T-helper 1 cell treated with Interleukin-12 subunit alpha and Interleukin-12 subunit beta and Interleukin-4 antibody, amounts not matched to agents 30 μg/mL and 1 μg/mL, for 36 hours (primary cell): ENCODE measurements at regions not wholly inside any gene's neighbourhood (a gene's known extent, or its start where the extent isn't known, plus 50 kb on each side); places are given as distances from the start of the nearest gene placed in this dataset.

Experiments used
- H3K27ac Mint-ChIP-seq: one replicate; pipeline ENCODE4 v1.8.0; 2021; ENCODE audit warnings: mild to moderate bottlenecking, mixed read lengths
- H3K27me3 Mint-ChIP-seq: one replicate; pipeline ENCODE4 v1.8.0; 2021; ENCODE audit warnings: low read depth, mixed read lengths
- H3K36me3 Mint-ChIP-seq: one replicate; pipeline ENCODE4 v1.8.0; 2021; ENCODE audit warnings: low read depth, mixed read lengths
- H3K4me1 Mint-ChIP-seq: one replicate; pipeline ENCODE4 v1.8.0; 2021; ENCODE audit warnings: low read depth, mixed read lengths
- H3K4me3 Mint-ChIP-seq: one replicate; pipeline ENCODE4 v1.8.0; 2021; ENCODE audit warnings: mild to moderate bottlenecking, moderate library complexity, mixed read lengths
- H3K9me3 Mint-ChIP-seq: one replicate; pipeline ENCODE4 v1.8.0; 2021; ENCODE audit warnings: mixed read lengths

GRCh38 chr5:153122403-153122802 is 368.1 kb upstream of the GRIA1 start:
- Mint-ChIP-seq H3K9me3 (no peaks in the 10 kb centered on the region), H3K36me3 (no peaks in the 10 kb centered on the region), H3K27ac (no peak overlapping the region), H3K27me3 (no peaks in the 10 kb centered on the region), H3K4me3 (no peak overlapping the region), H3K4me1 (no peaks in the 10 kb centered on the region)

DNA sequence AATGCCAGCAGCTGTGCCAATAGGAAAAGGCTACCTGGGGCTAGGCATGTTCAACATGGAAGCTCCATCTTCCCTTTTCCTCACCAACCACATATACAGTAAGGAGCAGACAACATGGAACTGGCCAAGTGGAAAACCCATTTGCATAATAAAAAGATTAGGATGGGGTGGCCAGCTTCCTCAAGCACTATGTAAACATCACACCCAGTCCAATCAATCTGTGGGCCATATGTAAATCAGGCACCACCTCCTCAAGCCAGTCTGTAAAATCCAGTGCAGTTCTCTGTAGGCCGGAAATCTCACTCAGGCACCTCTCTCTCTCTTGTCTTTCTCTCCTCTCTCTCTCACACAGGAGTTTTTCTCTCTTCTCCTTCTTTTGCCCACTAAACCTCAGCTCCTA is 360.2 kb upstream of the GRIA1 start:
- H3K27me3 Mint-ChIP-seq, result no peaks in the 10 kb centered on the region
- no peak overlapping the region for H3K27ac Mint-ChIP-seq
- no peaks in the 10 kb centered on the region for H3K4me1 Mint-ChIP-seq
- no peaks in the 10 kb centered on the region for H3K36me3 Mint-ChIP-seq
- H3K4me3 Mint-ChIP-seq, result no peak overlapping the region
- H3K9me3 Mint-ChIP-seq, result no peaks in the 10 kb centered on the region

DNA sequence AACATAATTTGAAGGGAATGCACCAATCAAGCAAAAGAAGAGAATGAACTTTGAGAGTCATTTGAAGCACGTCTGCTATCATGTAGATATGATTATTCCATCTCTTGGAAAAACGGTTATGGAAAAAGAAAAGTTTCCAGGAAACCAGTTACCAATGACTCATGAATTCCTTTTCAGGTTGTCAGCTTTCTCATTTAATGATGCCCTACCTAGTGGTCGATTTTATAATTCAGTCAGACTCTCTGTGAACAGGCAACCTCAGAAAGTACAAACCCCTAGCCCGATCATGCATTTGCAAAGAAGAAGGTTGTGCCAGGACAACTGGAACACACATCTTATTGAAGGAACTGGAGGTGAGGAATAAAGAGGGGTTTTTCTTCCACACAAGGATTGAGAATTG is 355.1 kb upstream of the GRIA1 start:
- H3K4me1 Mint-ChIP-seq, result no peaks in the 10 kb centered on the region
- no peaks in the 10 kb centered on the region for H3K36me3 Mint-ChIP-seq
- no peak overlapping the region for H3K4me3 Mint-ChIP-seq

GRCh38 chr5:153136910-153137614 is 353.4 kb upstream of the GRIA1 start:
- Mint-ChIP-seq H3K36me3 (no peaks in the 10 kb centered on the region), H3K27ac (no peak overlapping the region), H3K4me3 (no peak overlapping the region)

More for the DNA sequence above, 355.1 kb upstream of the GRIA1 start:
- H3K9me3 Mint-ChIP-seq, result no peaks in the 10 kb centered on the region
- H3K27ac Mint-ChIP-seq, result no peak overlapping the region
- no peaks in the 10 kb centered on the region for H3K27me3 Mint-ChIP-seq

GRCh38 chr5:153147891-153148623 is 342.4 kb upstream of the GRIA1 start:
- no peaks in the 10 kb centered on the region for H3K36me3 Mint-ChIP-seq
- peaks cover 5% of the 10 kb centered on the region for H3K9me3 Mint-ChIP-seq
- H3K4me3 Mint-ChIP-seq, result no peak overlapping the region
- H3K27ac Mint-ChIP-seq, result no peak overlapping the region
- no peaks in the 10 kb centered on the region for H3K4me1 Mint-ChIP-seq
- H3K27me3 Mint-ChIP-seq, result no peaks in the 10 kb centered on the region

More at GRCh38 chr5:153136910-153137614, 353.4 kb upstream of the GRIA1 start:
- Mint-ChIP-seq H3K27me3 (no peaks in the 10 kb centered on the region), H3K4me1 (no peaks in the 10 kb centered on the region), H3K9me3 (no peaks in the 10 kb centered on the region)

- Mint-ChIP-seq H3K9me3 (peaks cover 4% of the 10 kb centered on the region), H3K36me3 (no peaks in the 10 kb centered on the region), H3K4me3 (no peak overlapping the region), H3K27me3 (no peaks in the 10 kb centered on the region), H3K27ac (no peak overlapping the region), H3K4me1 (no peaks in the 10 kb centered on the region)
Observed at GRCh38 chr5:153148624-153148976, 341.9 kb upstream of the GRIA1 start.

GRCh38 chr5:153151558-153151957 is 338.9 kb upstream of the GRIA1 start:
- H3K4me3 Mint-ChIP-seq, result no peak overlapping the region
- no peaks in the 10 kb centered on the region for H3K9me3 Mint-ChIP-seq
- no peaks in the 10 kb centered on the region for H3K27me3 Mint-ChIP-seq
- H3K27ac Mint-ChIP-seq, result no peak overlapping the region
- H3K36me3 Mint-ChIP-seq, result no peaks in the 10 kb centered on the region
- H3K4me1 Mint-ChIP-seq, result no peaks in the 10 kb centered on the region

DNA sequence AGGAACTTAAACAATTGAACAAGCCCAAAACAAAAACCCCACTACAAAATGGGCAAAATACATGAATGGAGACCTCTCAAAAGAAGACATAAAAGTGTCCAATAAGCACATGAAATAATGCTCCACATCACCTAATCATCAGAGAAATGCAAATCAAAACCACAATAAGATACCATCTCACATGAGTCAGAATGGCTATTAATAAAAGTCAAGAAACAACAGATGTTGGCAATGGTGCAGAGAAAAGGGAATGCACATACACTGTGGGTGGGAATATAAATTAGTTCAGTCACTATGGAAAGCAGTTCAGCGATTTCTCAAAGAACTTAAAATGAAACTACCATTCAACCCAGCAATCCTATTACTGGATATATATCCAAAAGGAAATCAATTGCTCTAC is 337.4 kb upstream of the GRIA1 start:
- Mint-ChIP-seq H3K4me3 (no peak overlapping the region), H3K27ac (no peak overlapping the region), H3K9me3 (no peaks in the 10 kb centered on the region), H3K27me3 (no peaks in the 10 kb centered on the region), H3K36me3 (no peaks in the 10 kb centered on the region), H3K4me1 (no peaks in the 10 kb centered on the region)

DNA sequence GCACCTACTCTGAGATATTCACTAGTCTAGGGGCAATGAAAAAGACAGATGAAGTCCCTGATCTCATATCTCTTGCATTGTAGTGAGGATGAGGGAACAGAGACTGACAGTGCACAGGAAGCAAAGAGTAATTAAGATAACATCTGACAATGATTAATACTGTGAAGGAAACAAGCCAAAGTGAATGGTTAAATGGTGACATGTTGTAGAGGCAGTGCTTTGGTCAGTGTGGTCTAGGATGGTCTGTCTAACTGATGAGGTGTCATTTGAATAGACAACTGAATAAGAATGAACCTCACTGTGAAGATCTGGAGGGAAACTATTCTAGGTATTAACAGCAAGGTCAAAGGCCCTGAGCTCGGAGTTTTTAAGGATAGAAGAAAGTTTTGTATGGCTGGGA is 333.3 kb upstream of the GRIA1 start:
- no peak overlapping the region for H3K4me3 Mint-ChIP-seq
- H3K9me3 Mint-ChIP-seq, result no peaks in the 10 kb centered on the region

DNA sequence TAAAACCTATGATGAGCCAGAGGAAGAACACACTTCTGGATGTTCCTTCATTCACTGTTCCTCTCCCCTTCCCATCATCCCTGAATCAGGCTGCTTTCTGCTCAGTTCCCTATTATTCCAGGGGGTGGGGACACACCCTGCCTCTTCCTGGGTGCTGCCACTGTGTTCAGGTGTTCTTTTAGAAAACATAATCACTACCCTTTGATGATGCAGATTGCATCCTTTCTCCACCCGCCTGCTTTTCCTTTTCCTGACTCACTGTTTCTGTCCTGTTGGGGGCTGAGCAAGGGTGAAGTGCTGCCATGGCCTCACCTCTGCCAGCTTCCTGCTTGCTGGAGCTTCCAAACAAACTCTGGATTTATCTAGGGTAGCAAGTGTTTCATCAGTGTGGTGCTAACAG is 331.9 kb upstream of the GRIA1 start:
- H3K36me3 Mint-ChIP-seq, result no peaks in the 10 kb centered on the region
- H3K4me3 Mint-ChIP-seq, result no peak overlapping the region
- no peaks in the 10 kb centered on the region for H3K27me3 Mint-ChIP-seq
- no peak overlapping the region for H3K27ac Mint-ChIP-seq
- H3K9me3 Mint-ChIP-seq, result no peaks in the 10 kb centered on the region
- no peaks in the 10 kb centered on the region for H3K4me1 Mint-ChIP-seq

More for the DNA sequence above, 333.3 kb upstream of the GRIA1 start:
- Mint-ChIP-seq H3K27ac (no peak overlapping the region), H3K36me3 (no peaks in the 10 kb centered on the region), H3K4me1 (no peaks in the 10 kb centered on the region), H3K27me3 (no peaks in the 10 kb centered on the region)

DNA sequence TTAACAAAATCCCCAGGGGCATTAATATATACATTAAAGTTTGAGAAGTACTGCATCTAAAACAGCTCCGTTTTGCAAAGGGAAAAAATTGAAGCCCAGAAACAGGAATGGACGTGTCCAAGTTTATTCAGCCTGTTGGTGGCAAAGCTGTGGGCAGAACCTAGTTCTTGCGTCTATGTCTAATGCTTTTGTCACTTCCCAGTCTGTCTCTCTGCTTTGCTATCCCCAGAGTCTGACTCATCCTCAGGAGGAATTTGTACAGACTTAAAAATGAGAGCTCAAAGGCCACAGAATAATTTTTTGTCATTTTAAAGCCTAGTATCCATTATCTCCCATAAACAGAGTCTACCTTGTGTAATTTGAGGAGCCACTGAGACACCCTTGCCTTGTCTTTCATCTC is 330.9 kb upstream of the GRIA1 start:
- no peak overlapping the region for H3K27ac Mint-ChIP-seq
- no peak overlapping the region for H3K4me3 Mint-ChIP-seq
- no peaks in the 10 kb centered on the region for H3K27me3 Mint-ChIP-seq
- no peaks in the 10 kb centered on the region for H3K4me1 Mint-ChIP-seq
- no peaks in the 10 kb centered on the region for H3K36me3 Mint-ChIP-seq
- no peaks in the 10 kb centered on the region for H3K9me3 Mint-ChIP-seq

DNA sequence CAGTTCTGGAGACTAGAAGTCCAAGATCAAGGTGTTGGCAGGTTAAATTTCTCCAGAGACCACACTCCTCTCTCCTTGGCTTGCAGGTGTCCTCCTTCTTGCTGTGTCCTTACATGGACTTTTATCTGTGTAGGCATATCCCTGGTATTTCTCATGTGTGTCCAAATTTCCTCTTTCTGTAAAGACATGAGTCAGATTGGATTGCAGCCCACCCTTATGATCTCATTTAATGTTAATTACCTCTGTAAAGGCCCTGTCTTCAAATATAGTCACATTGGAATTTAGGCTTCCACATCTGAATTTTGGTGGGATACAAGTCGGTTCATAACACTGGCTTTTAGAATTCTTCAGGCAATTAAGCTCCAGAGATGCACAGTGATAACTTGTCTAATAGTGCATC is 322.2 kb upstream of the GRIA1 start:
- Mint-ChIP-seq H3K4me3 (no peak overlapping the region), H3K27me3 (no peaks in the 10 kb centered on the region), H3K9me3 (peaks cover 8% of the 10 kb centered on the region), H3K4me1 (no peaks in the 10 kb centered on the region), H3K27ac (no peak overlapping the region), H3K36me3 (no peaks in the 10 kb centered on the region)

GRCh38 chr5:153187503-153187902 is 303.0 kb upstream of the GRIA1 start:
- Mint-ChIP-seq H3K27ac (no peak overlapping the region), H3K9me3 (peaks cover 13% of the 10 kb centered on the region), H3K27me3 (no peaks in the 10 kb centered on the region), H3K4me3 (no peak overlapping the region), H3K36me3 (no peaks in the 10 kb centered on the region), H3K4me1 (no peaks in the 10 kb centered on the region)

DNA sequence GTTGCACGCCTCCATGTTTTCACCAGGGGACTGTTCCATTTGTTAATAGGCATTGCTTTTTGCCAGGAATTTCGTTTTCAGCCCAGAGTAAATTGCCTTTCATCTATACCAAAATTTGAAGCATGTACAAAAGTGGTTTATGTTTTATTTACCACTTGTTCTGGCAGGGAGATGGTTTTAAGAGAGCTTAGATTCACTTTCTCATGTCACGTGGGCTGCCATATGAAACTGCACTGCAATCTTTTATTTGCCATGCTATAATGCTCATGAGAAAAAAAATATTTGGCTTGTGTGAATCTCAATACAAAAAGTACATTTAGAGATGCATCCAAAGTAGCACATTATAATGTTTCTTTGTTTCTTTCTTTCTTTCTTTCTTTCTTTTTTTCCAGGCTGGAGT is 284.1 kb upstream of the GRIA1 start:
- H3K9me3 Mint-ChIP-seq, result peaks cover 2% of the 10 kb centered on the region
- no peaks in the 10 kb centered on the region for H3K27me3 Mint-ChIP-seq
- H3K27ac Mint-ChIP-seq, result no peak overlapping the region
- no peak overlapping the region for H3K4me3 Mint-ChIP-seq
- H3K4me1 Mint-ChIP-seq, result no peaks in the 10 kb centered on the region
- H3K36me3 Mint-ChIP-seq, result no peaks in the 10 kb centered on the region

DNA sequence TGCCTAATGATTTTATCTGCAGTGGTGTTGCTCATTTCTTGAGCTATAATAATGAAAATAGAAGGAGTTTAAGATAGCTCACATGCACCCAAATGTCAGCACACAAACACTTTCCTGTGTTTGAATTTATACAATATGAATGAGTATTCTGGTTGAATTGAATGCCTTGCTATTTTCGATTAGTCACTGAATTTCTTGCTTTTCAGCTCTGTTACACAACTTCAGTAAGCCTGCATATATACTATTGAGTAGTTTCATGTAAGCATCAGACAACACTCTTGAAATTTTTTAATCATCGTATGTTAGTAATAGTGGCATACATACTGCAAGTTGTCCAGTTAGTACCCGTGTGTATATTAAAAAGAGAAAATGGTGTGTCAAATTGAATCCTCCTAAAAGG is 281.5 kb upstream of the GRIA1 start:
- Mint-ChIP-seq H3K9me3 (peaks cover 6% of the 10 kb centered on the region), H3K36me3 (no peaks in the 10 kb centered on the region), H3K4me3 (no peak overlapping the region), H3K4me1 (no peaks in the 10 kb centered on the region), H3K27ac (no peak overlapping the region), H3K27me3 (no peaks in the 10 kb centered on the region)
